ENCODE measurements at regions not wholly inside any gene's neighbourhood (a gene's known extent, or its start where the extent isn't known, plus 50 kb on each side); places are given as distances from the start of the nearest gene placed in this dataset.

DNA sequence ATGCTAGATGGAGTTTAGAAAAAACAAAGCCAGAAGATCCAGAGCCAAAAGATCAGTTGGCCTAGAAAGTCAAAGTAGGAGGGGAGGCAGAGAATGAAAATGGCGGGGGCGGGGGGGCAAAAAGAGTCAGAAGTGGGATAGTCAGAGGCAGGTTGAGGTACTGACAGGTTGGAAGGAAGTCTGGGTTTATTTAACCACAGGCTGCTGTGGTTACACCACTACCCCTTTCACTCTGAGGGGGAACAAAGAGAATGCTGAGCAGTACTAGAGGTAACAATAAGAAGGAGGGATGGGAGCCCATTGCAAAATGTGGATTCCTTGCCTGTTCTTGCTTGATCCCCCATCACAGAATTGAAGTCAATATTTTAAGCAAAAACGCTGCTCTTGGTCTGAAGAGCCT is 111.8 kb downstream of the CAVIN4 start:
- no peaks in the 10 kb centered on the region for H3K9me3 ChIP-seq
- H3K4me3 ChIP-seq (ENCODE audit: low read depth in 1 of 2, low read length in 1 of 2), result no peak overlapping the region
- TF ChIP-seq, protein P1, sequence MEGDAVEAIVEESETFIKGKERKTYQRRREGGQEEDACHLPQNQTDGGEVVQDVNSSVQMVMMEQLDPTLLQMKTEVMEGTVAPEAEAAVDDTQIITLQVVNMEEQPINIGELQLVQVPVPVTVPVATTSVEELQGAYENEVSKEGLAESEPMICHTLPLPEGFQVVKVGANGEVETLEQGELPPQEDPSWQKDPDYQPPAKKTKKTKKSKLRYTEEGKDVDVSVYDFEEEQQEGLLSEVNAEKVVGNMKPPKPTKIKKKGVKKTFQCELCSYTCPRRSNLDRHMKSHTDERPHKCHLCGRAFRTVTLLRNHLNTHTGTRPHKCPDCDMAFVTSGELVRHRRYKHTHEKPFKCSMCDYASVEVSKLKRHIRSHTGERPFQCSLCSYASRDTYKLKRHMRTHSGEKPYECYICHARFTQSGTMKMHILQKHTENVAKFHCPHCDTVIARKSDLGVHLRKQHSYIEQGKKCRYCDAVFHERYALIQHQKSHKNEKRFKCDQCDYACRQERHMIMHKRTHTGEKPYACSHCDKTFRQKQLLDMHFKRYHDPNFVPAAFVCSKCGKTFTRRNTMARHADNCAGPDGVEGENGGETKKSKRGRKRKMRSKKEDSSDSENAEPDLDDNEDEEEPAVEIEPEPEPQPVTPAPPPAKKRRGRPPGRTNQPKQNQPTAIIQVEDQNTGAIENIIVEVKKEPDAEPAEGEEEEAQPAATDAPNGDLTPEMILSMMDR (IDR thresholded peaks at IDR 0.05), result no peak
- no peak overlapping the region for H3K27ac ChIP-seq
- H3K36me3 ChIP-seq, result no peaks in the 10 kb centered on the region
- H3K27me3 ChIP-seq, result peaks cover 6% of the 10 kb centered on the region
- H3K4me1 ChIP-seq (ENCODE audit: control insufficient read depth in 1 of 2, insufficient read depth in 1 of 2, low read depth in 1 of 2, low read length in 1 of 2), result no peaks in the 10 kb centered on the region

DNA sequence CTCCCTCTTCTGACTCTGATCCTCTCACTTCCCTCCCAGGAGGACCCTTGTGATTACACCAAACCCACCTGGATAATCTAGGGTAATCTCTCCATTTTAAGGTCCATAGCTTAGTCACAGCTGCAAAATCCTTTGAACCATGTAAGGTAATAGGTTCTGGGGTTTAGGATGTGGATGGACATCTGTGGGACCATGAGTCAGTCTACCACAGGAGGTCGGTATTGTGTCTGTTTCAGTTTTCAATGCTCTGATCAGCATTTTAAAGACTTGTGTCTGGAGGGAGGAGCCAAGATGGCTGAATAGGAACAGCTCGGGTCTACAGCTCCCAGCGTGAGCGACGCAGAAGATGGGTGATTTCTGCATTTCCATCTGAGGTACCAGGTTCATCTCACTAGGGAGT is 112.6 kb downstream of the CAVIN4 start:
- H3K36me3 ChIP-seq, result no peaks in the 10 kb centered on the region
- H3K9me3 ChIP-seq, result no peaks in the 10 kb centered on the region
- no peaks in the 10 kb centered on the region for H3K4me1 ChIP-seq (ENCODE audit: control insufficient read depth in 1 of 2, insufficient read depth in 1 of 2, low read depth in 1 of 2, low read length in 1 of 2)
- H3K27ac ChIP-seq, result no peak overlapping the region
- no peak overlapping the region for H3K4me3 ChIP-seq (ENCODE audit: low read depth in 1 of 2, low read length in 1 of 2)
- TF ChIP-seq, protein P1 (IDR thresholded peaks at IDR 0.05), result no peak
- peaks cover 6% of the 10 kb centered on the region for H3K27me3 ChIP-seq

DNA sequence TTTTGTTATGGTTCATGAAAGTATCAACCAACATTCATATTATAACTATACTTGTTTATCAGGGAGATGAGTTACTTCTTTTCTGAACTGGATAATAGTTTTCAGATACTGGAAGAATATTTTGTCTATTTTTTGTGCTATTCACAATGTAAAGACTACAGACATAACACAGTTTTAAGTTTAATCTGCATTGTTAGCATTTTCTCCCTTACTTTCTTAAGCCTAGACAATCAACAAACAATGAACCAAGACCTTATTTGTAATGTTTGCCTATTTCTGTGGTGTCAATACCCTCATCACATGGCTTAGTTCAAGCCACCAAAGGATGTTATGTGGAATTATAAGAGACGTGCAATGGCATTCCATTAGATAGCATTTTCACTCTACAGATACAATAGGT is 119.5 kb downstream of the CAVIN4 start:
- H3K27ac ChIP-seq, result no peak overlapping the region
- no peaks in the 10 kb centered on the region for H3K9me3 ChIP-seq
- H3K27me3 ChIP-seq, result no peaks in the 10 kb centered on the region
- no peaks in the 10 kb centered on the region for H3K4me1 ChIP-seq (ENCODE audit: control insufficient read depth in 1 of 2, insufficient read depth in 1 of 2, low read depth in 1 of 2, low read length in 1 of 2)
- no peak overlapping the region for H3K4me3 ChIP-seq (ENCODE audit: low read depth in 1 of 2, low read length in 1 of 2)
- H3K36me3 ChIP-seq, result no peaks in the 10 kb centered on the region
- TF ChIP-seq, protein P1 (IDR thresholded peaks at IDR 0.05), result no peak

DNA sequence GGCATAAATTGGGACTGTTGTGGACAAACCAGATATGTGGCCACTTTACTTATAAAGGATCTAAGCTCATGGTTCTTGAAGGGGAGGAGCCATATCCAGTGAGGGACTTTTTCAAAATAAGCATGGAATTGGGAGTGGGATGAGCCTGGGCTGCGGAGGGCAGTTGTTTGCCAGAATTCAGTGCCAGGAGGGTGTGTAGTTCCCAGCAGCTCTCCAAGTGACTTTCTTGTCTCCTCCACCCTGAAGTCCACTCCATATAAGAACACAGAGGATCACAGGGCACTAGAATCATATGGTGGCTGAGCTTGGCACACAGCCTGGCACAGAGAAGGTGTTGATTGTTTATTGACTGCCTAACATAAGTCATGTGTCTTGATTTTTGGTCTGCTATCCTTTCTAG is 121.1 kb downstream of the CAVIN4 start:
- TF ChIP-seq, protein P1 (IDR thresholded peaks at IDR 0.05), result no peak
- no peaks in the 10 kb centered on the region for H3K27me3 ChIP-seq
- H3K9me3 ChIP-seq, result no peaks in the 10 kb centered on the region
- no peak overlapping the region for H3K4me3 ChIP-seq (ENCODE audit: low read depth in 1 of 2, low read length in 1 of 2)
- H3K27ac ChIP-seq, result no peak overlapping the region
- H3K36me3 ChIP-seq, result no peaks in the 10 kb centered on the region
- no peaks in the 10 kb centered on the region for H3K4me1 ChIP-seq (ENCODE audit: control insufficient read depth in 1 of 2, insufficient read depth in 1 of 2, low read depth in 1 of 2, low read length in 1 of 2)

DNA sequence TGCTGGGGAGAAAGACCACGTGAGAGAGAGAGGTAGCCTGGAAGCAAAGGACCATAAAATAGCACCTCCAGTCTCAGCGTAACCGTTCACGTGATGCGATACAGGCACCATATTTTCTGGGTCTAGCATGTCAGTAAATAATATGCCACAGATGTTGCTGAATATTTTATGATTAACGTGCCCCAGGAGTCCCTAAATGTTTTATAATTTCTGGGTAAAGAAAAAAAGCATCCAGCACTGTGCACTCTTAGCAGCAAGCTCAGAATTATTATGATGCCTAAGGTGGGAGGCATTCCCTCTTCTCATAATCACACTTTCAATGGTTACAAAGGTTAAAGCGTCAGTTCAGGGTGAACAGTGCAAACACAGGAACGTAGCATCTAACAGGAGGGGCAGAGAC is 121.8 kb downstream of the CAVIN4 start:
- Histone ChIP-seq H3K4me1 (ENCODE audit: control insufficient read depth in 1 of 2, insufficient read depth in 1 of 2, low read depth in 1 of 2, low read length in 1 of 2) (no peaks in the 10 kb centered on the region), H3K36me3 (no peaks in the 10 kb centered on the region), H3K4me3 (ENCODE audit: low read depth in 1 of 2, low read length in 1 of 2) (no peak overlapping the region), H3K27ac (no peak overlapping the region), H3K27me3 (no peaks in the 10 kb centered on the region), H3K9me3 (no peaks in the 10 kb centered on the region)
- TF ChIP-seq, protein P1 (IDR thresholded peaks at IDR 0.05), result no peak

Data from neutrophil (primary cell).